HEK293 (cell line): ENCODE measurements at regions not wholly inside any gene's neighbourhood (a gene's known extent, or its start where the extent isn't known, plus 50 kb on each side); places are given as distances from the start of the nearest gene placed in this dataset.

Experiments used
- RBAK ChIP-seq: fragments of 450-650 bp; formaldehyde crosslinking; IDR thresholded peaks from 2 replicates; pipeline ENCODE4 v1.5.1; 2016; ENCODE audit warnings: missing biosample characterization, missing genetic modification characterization
- SALL2 ChIP-seq: fragments of 450-650 bp; formaldehyde crosslinking; IDR thresholded peaks from 2 replicates; pipeline ENCODE4 v1.5.0; 2017; ENCODE audit warnings: missing biosample characterization, mild to moderate bottlenecking, missing genetic modification characterization, borderline replicate concordance
- ZNF324 ChIP-seq: fragments of 450-650 bp; formaldehyde crosslinking; IDR thresholded peaks from 2 replicates; pipeline ENCODE4 v1.5.1; 2016; ENCODE audit warnings: missing biosample characterization, missing genetic modification characterization
- ZNF391 ChIP-seq: fragments of 450-650 bp; formaldehyde crosslinking; IDR thresholded peaks from 2 replicates; pipeline ENCODE4 v1.5.1; 2016; ENCODE audit warnings: low read depth, missing biosample characterization, missing genetic modification characterization, borderline replicate concordance
- TF ChIP-seq, protein P1 (sequence below): fragments of 450-650 bp; formaldehyde crosslinking; IDR thresholded peaks from 2 replicates; pipeline ENCODE4 v1.5.1; 2016; ENCODE audit warnings: missing biosample characterization, missing genetic modification characterization
- TF ChIP-seq, protein P2 (sequence below): fragments of 450-650 bp; formaldehyde crosslinking; IDR thresholded peaks from 2 replicates; pipeline ENCODE4 v1.5.1; 2016; ENCODE audit warnings: missing biosample characterization, missing genetic modification characterization

DNA sequence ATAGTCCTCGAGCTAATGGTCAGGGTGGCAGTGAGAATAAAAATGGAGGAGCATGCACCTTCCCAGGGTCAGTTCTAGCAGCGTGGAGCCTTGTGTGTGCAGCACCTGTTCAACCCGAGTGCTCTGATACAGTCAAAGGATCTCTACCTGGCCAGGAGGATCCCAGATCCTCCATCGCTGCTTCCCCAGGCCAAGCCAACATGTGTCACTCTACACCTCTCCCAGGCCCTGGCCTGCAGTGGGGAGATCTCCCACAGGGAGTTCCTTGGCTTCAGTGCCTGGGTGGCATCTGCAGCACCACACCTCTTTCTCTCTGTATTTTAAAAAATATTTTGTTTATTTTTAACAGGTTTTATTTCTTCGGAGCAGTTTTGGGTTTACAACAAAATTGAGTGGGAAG lies 414.8 kb upstream of the C2CD4B start:
- TF ChIP-seq, protein P1, sequence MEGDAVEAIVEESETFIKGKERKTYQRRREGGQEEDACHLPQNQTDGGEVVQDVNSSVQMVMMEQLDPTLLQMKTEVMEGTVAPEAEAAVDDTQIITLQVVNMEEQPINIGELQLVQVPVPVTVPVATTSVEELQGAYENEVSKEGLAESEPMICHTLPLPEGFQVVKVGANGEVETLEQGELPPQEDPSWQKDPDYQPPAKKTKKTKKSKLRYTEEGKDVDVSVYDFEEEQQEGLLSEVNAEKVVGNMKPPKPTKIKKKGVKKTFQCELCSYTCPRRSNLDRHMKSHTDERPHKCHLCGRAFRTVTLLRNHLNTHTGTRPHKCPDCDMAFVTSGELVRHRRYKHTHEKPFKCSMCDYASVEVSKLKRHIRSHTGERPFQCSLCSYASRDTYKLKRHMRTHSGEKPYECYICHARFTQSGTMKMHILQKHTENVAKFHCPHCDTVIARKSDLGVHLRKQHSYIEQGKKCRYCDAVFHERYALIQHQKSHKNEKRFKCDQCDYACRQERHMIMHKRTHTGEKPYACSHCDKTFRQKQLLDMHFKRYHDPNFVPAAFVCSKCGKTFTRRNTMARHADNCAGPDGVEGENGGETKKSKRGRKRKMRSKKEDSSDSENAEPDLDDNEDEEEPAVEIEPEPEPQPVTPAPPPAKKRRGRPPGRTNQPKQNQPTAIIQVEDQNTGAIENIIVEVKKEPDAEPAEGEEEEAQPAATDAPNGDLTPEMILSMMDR (tag by site-specific recombination), result no peak
- TF ChIP-seq ZNF391 (tag by site-specific recombination) (no peak), RBAK (tag by site-specific recombination) (no peak), ZNF324 (tag by site-specific recombination) (no peak), SALL2 (tag by site-specific recombination) (no peak)
- TF ChIP-seq, protein P2, sequence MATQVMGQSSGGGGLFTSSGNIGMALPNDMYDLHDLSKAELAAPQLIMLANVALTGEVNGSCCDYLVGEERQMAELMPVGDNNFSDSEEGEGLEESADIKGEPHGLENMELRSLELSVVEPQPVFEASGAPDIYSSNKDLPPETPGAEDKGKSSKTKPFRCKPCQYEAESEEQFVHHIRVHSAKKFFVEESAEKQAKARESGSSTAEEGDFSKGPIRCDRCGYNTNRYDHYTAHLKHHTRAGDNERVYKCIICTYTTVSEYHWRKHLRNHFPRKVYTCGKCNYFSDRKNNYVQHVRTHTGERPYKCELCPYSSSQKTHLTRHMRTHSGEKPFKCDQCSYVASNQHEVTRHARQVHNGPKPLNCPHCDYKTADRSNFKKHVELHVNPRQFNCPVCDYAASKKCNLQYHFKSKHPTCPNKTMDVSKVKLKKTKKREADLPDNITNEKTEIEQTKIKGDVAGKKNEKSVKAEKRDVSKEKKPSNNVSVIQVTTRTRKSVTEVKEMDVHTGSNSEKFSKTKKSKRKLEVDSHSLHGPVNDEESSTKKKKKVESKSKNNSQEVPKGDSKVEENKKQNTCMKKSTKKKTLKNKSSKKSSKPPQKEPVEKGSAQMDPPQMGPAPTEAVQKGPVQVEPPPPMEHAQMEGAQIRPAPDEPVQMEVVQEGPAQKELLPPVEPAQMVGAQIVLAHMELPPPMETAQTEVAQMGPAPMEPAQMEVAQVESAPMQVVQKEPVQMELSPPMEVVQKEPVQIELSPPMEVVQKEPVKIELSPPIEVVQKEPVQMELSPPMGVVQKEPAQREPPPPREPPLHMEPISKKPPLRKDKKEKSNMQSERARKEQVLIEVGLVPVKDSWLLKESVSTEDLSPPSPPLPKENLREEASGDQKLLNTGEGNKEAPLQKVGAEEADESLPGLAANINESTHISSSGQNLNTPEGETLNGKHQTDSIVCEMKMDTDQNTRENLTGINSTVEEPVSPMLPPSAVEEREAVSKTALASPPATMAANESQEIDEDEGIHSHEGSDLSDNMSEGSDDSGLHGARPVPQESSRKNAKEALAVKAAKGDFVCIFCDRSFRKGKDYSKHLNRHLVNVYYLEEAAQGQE (tag by site-specific recombination), result no peak
